LNCaP clone FGC (cell line): ENCODE measurements at regions not wholly inside any gene's neighbourhood (a gene's known extent, or its start where the extent isn't known, plus 50 kb on each side); places are given as distances from the start of the nearest gene placed in this dataset.
"Not testable (repeated sequence)": the region's sequence is repeated elsewhere in the genome, so short reads cannot be mapped to it uniquely, and the experiment has no call there.

Source experiments
- DNase-seq: peaks from one replicate; pipeline ENCODE4 v3.0.0-alpha.2; 2011; ENCODE audit warnings: low read depth
- H3K4me3 ChIP-seq: 2 replicates; pipeline ENCODE4 v1.5.1; 2011; ENCODE audit warnings: mild to moderate bottlenecking, low read depth, low read length, control low read depth
- CTCF ChIP-seq: IDR thresholded peaks from 2 replicates; pipeline ENCODE4 v1.5.1; 2012; ENCODE audit warnings: mild to moderate bottlenecking; ENCODE audit not compliant: control insufficient read depth, insufficient read depth; ENCODE audit errors: extremely low read depth

GRCh38 chr16:88185976-88186888, 196.5 kb upstream of the ZNF469 start:
- not testable (repeated sequence) for H3K4me3 ChIP-seq, DNase-seq

GRCh38 chr16:88186889-88187870, 195.6 kb upstream of the ZNF469 start:
- DNase-seq, H3K4me3 ChIP-seq: not testable (repeated sequence)

- DNase-seq, H3K4me3 ChIP-seq: not testable (repeated sequence)
Measured at GRCh38 chr16:88188171-88188895, 194.4 kb upstream of the ZNF469 start.

- not testable (repeated sequence) for DNase-seq
Measured at GRCh38 chr16:88190592-88191095, 192.1 kb upstream of the ZNF469 start.

GRCh38 chr16:88191168-88191567, 191.6 kb upstream of the ZNF469 start:
- H3K4me3 ChIP-seq, DNase-seq: not testable (repeated sequence)

More at GRCh38 chr16:88190592-88191095, 192.1 kb upstream of the ZNF469 start:
- H3K4me3 ChIP-seq, result not testable (repeated sequence)

GRCh38 chr16:88192601-88193000, 190.2 kb upstream of the ZNF469 start:
- H3K4me3 ChIP-seq, result no peak overlapping the region
- DNase-seq, result no peak
- no peak for TF ChIP-seq CTCF

GRCh38 chr16:88193706-88194396, 188.9 kb upstream of the ZNF469 start:
- peak; percentile 79 for TF ChIP-seq CTCF
- H3K4me3 ChIP-seq, DNase-seq: not testable (repeated sequence)

GRCh38 chr16:88194397-88195268, 188.1 kb upstream of the ZNF469 start:
- DNase-seq, result no peak
- H3K4me3 ChIP-seq, result no peak overlapping the region
- TF ChIP-seq CTCF, result no peak
